ENCODE measurements at regions not wholly inside any gene's neighbourhood (a gene's known extent, or its start where the extent isn't known, plus 50 kb on each side); places are given as distances from the start of the nearest gene placed in this dataset.

- TF ChIP-seq POLR2A (IDR thresholded peaks at IDR 0.05) (no peak), CTCF (IDR thresholded peaks at IDR 0.05) (no peak)
Observed at GRCh38 chr2:205931388-205931787, 154.6 kb downstream of the INO80D start.
